ENCODE measurements at regions not wholly inside any gene's neighbourhood (a gene's known extent, or its start where the extent isn't known, plus 50 kb on each side); places are given as distances from the start of the nearest gene placed in this dataset.

- Histone ChIP-seq H3K9me3 (replicated peaks) (no peaks in the 10 kb centered on the region), H3K4me3 (no peak overlapping the region), H3K36me3 (no peaks in the 10 kb centered on the region), H3K27ac (no peak overlapping the region), H3K4me1 (replicated peaks) (no peaks in the 10 kb centered on the region), H3K27me3 (replicated peaks) (no peaks in the 10 kb centered on the region)
- DNase-seq (ENCODE audit: low read depth in 1 of 2, low spot score in 2 of 2), result no peak
Observed at GRCh38 chr6:137956098-137956488, 89.0 kb downstream of the TNFAIP3 start.

GRCh38 chr6:137957471-137957870 is 90.4 kb downstream of the TNFAIP3 start:
- H3K4me1 ChIP-seq (replicated peaks), result no peaks in the 10 kb centered on the region
- H3K9me3 ChIP-seq (replicated peaks), result no peaks in the 10 kb centered on the region
- no peak overlapping the region for H3K4me3 ChIP-seq
- no peaks in the 10 kb centered on the region for H3K36me3 ChIP-seq
- H3K27me3 ChIP-seq (replicated peaks), result no peaks in the 10 kb centered on the region
- no peak overlapping the region for H3K27ac ChIP-seq
- DNase-seq (ENCODE audit: low read depth in 1 of 2, low spot score in 2 of 2), result no peak

GRCh38 chr6:137958811-137959565 is 91.9 kb downstream of the TNFAIP3 start:
- H3K27me3 ChIP-seq (replicated peaks), result no peaks in the 10 kb centered on the region
- DNase-seq (ENCODE audit: low read depth in 1 of 2, low spot score in 2 of 2), result no peak
- H3K4me1 ChIP-seq (replicated peaks), result no peaks in the 10 kb centered on the region
- no peaks in the 10 kb centered on the region for H3K9me3 ChIP-seq (replicated peaks)
- no peaks in the 10 kb centered on the region for H3K36me3 ChIP-seq
- no peak overlapping the region for H3K4me3 ChIP-seq
- no peak overlapping the region for H3K27ac ChIP-seq

DNA sequence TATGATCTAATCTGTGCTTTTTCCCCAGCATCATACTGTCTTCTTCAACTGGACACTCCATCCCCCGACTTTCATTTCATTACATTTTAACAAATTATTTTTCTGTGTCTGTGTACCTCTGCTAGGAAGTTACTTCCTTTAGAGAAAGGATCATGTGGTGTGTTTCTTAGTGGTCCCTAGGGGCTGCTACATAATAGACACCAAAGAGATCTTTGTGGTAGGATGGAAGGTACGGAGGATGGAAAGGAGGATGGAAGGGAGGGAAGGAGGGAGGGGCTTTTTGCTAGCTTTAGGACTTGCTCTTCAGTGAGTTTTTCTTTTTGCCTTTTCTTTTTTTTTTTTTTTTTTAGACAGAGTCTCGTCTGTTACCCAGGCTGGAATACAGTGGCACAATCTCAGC is 95.7 kb downstream of the TNFAIP3 start:
- Histone ChIP-seq H3K4me1 (replicated peaks) (no peaks in the 10 kb centered on the region), H3K27ac (no peak overlapping the region), H3K4me3 (no peak overlapping the region), H3K9me3 (replicated peaks) (no peaks in the 10 kb centered on the region), H3K36me3 (no peaks in the 10 kb centered on the region), H3K27me3 (replicated peaks) (no peaks in the 10 kb centered on the region)
- no peak for DNase-seq (ENCODE audit: low read depth in 1 of 2, low spot score in 2 of 2)

DNA sequence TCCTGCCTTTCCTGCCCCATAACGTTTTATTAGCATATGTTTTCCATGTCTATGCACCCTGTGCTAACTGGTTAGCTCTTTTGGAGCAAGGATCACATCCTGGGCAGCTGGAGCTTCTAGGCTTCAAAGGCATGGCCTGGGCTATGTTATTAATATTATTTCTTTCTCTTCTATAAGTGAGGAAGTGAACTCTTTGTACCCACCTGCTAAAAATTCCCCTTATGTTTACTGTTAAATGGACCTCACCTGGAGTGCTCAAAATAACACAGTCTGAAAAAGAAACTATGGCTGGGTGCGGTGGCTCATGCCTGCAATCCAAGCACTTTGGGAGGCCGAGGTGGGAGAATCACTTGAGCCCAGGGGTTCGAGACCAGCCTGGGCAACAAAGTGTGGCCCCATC is 97.8 kb downstream of the TNFAIP3 start:
- DNase-seq (ENCODE audit: low read depth in 1 of 2, low spot score in 2 of 2), result no peak
- Histone ChIP-seq H3K9me3 (replicated peaks) (no peaks in the 10 kb centered on the region), H3K27me3 (replicated peaks) (no peaks in the 10 kb centered on the region), H3K4me3 (no peak overlapping the region), H3K4me1 (replicated peaks) (no peaks in the 10 kb centered on the region), H3K27ac (no peak overlapping the region), H3K36me3 (no peaks in the 10 kb centered on the region)

DNA sequence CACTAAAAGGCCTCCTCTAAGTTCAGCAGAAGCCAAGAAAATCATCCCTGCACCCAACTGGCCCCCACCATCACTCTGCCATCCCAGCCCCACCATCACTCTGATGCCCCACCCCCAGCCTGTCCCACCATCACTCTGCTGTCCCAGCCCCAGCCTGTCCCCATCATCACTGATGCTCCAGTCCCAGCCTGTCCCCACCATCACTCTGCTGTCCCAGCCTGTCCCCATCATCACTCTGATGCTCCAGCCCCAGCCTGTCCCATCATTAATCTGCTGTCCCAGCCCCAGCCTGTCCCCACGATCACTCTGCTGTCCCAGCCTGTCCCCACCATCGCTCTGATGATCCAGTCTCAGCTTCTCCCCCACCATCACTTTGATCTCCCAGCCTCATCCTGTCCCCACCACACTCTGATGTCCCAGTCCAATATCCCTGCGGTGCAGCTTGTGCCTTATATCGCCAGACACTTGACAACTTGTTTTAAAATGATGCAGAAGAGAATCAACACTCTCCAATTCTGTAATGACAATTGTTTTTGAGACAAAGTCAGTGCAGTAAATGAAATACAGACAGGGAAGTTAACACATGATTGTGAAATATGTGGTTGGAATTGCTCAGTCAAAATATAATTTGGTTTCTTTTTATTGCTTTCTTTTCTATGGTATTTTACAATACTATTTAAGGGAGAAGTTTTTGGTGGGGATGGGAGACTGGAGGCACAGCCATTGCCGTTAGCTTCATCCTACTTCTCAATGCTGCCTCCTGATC is 100.8 kb downstream of the TNFAIP3 start:
- no peaks in the 10 kb centered on the region for H3K36me3 ChIP-seq
- no peak overlapping the region for H3K27ac ChIP-seq
- H3K4me3 ChIP-seq, result no peak overlapping the region
- no peak for DNase-seq (ENCODE audit: low read depth in 1 of 2, low spot score in 2 of 2)
- no peaks in the 10 kb centered on the region for H3K4me1 ChIP-seq (replicated peaks)
- no peaks in the 10 kb centered on the region for H3K27me3 ChIP-seq (replicated peaks)
- no peaks in the 10 kb centered on the region for H3K9me3 ChIP-seq (replicated peaks)

DNA sequence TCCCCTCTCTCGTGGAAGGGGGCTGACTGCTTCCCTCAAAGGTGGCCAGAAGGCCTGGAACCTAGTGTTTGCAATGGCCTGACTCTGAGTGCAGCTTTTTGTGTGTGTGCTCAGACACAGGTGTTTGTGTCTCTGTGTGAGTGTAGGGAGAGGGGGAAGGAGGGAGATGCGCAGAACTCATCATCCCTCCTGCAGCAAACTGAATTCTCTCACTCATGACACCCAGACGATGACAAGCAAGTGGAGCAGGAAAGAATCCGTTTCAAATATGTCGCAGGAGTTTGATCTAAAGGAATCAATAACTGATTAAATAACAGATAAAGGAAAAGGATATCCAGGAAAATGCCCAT is 101.4 kb downstream of the TNFAIP3 start:
- Histone ChIP-seq H3K4me3 (no peak overlapping the region), H3K27ac (no peak overlapping the region), H3K4me1 (replicated peaks) (no peaks in the 10 kb centered on the region), H3K9me3 (replicated peaks) (no peaks in the 10 kb centered on the region), H3K27me3 (replicated peaks) (no peaks in the 10 kb centered on the region), H3K36me3 (no peaks in the 10 kb centered on the region)
- DNase-seq (ENCODE audit: low read depth in 1 of 2, low spot score in 2 of 2), result no peak

DNA sequence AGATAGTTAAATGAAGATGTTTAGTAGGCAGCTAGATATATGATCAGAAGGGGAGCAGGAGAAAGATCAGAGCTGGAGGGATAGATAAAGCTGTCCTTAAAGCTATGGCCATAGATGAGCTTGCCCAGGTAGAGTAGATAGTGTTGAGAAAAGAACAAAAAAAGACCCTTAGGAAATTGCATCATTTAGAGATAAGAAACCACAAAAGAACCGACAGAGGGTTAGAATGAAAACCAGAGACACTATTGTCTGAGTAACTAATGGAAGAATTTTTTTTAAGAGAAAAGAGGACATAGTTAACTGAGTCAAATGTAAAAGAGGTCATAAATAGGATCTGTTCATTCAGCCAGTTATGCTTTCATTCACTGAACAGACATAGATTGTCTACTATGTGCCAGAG is 101.8 kb downstream of the TNFAIP3 start:
- DNase-seq (ENCODE audit: low read depth in 1 of 2, low spot score in 2 of 2), result no peak
- Histone ChIP-seq H3K36me3 (no peaks in the 10 kb centered on the region), H3K4me1 (replicated peaks) (no peaks in the 10 kb centered on the region), H3K27ac (no peak overlapping the region), H3K4me3 (no peak overlapping the region), H3K27me3 (replicated peaks) (no peaks in the 10 kb centered on the region), H3K9me3 (replicated peaks) (no peaks in the 10 kb centered on the region)

- Histone ChIP-seq H3K36me3 (no peaks in the 10 kb centered on the region), H3K9me3 (replicated peaks) (no peaks in the 10 kb centered on the region), H3K27ac (no peak overlapping the region), H3K4me1 (replicated peaks) (no peaks in the 10 kb centered on the region), H3K4me3 (no peak overlapping the region), H3K27me3 (replicated peaks) (no peaks in the 10 kb centered on the region)
- no peak for DNase-seq (ENCODE audit: low read depth in 1 of 2, low spot score in 2 of 2)
Observed at GRCh38 chr6:137969874-137970273, 102.8 kb downstream of the TNFAIP3 start.

- Histone ChIP-seq H3K4me1 (replicated peaks) (no peaks in the 10 kb centered on the region), H3K27ac (no peak overlapping the region)
- DNase-seq (ENCODE audit: low read depth in 1 of 2, low spot score in 2 of 2), result no peak
Observed at GRCh38 chr6:137970368-137970767, 103.3 kb downstream of the TNFAIP3 start.

GRCh38 chr6:137973201-137973600 is 106.1 kb downstream of the TNFAIP3 start:
- H3K27me3 ChIP-seq (replicated peaks), result no peaks in the 10 kb centered on the region
- H3K9me3 ChIP-seq (replicated peaks), result no peaks in the 10 kb centered on the region
- no peak for DNase-seq (ENCODE audit: low read depth in 1 of 2, low spot score in 2 of 2)
- H3K4me3 ChIP-seq, result no peak overlapping the region
- no peak overlapping the region for H3K27ac ChIP-seq
- H3K4me1 ChIP-seq (replicated peaks), result no peaks in the 10 kb centered on the region
- H3K36me3 ChIP-seq, result no peaks in the 10 kb centered on the region

More at GRCh38 chr6:137970368-137970767, 103.3 kb downstream of the TNFAIP3 start:
- no peaks in the 10 kb centered on the region for H3K9me3 ChIP-seq (replicated peaks)
- H3K27me3 ChIP-seq (replicated peaks), result no peaks in the 10 kb centered on the region
- H3K36me3 ChIP-seq, result no peaks in the 10 kb centered on the region
- no peak overlapping the region for H3K4me3 ChIP-seq

- H3K27ac ChIP-seq, result no peak overlapping the region
- no peaks in the 10 kb centered on the region for H3K36me3 ChIP-seq
Observed at GRCh38 chr6:137975188-137975940, 108.3 kb downstream of the TNFAIP3 start.

GRCh38 chr6:137976430-137976829 is 109.4 kb downstream of the TNFAIP3 start:
- DNase-seq (ENCODE audit: low read depth in 1 of 2, low spot score in 2 of 2), result no peak
- Histone ChIP-seq H3K27me3 (replicated peaks) (no peaks in the 10 kb centered on the region), H3K9me3 (replicated peaks) (no peaks in the 10 kb centered on the region), H3K27ac (no peak overlapping the region), H3K4me1 (replicated peaks) (no peaks in the 10 kb centered on the region), H3K4me3 (no peak overlapping the region), H3K36me3 (no peaks in the 10 kb centered on the region)

More at GRCh38 chr6:137975188-137975940, 108.3 kb downstream of the TNFAIP3 start:
- DNase-seq (ENCODE audit: low read depth in 1 of 2, low spot score in 2 of 2), result peak in 1 of 2 experiments; percentile 12
- no peaks in the 10 kb centered on the region for H3K9me3 ChIP-seq (replicated peaks)
- no peaks in the 10 kb centered on the region for H3K4me1 ChIP-seq (replicated peaks)
- H3K27me3 ChIP-seq (replicated peaks), result no peaks in the 10 kb centered on the region
- no peak overlapping the region for H3K4me3 ChIP-seq

GRCh38 chr6:137977206-137977605 is 110.1 kb downstream of the TNFAIP3 start:
- Histone ChIP-seq H3K36me3 (no peaks in the 10 kb centered on the region), H3K9me3 (replicated peaks) (no peaks in the 10 kb centered on the region), H3K4me1 (replicated peaks) (no peaks in the 10 kb centered on the region), H3K4me3 (no peak overlapping the region), H3K27me3 (replicated peaks) (no peaks in the 10 kb centered on the region), H3K27ac (no peak overlapping the region)
- DNase-seq (ENCODE audit: low read depth in 1 of 2, low spot score in 2 of 2), result no peak
